DMS53 treated with DMSO at 0.1 percent for 48 hours (cell line): ENCODE measurements at regions not wholly inside any gene's neighbourhood (a gene's known extent, or its start where the extent isn't known, plus 50 kb on each side); places are given as distances from the start of the nearest gene placed in this dataset.
"Not testable (repeated sequence)": the region's sequence is repeated elsewhere in the genome, so short reads cannot be mapped to it uniquely, and the experiment has no call there.

Source experiments
- DNase-seq: peaks from one replicate; lab custom pipeline; 2025; ENCODE audit not compliant: unreplicated experiment; lab: John Stamatoyannopoulos, UW

GRCh38 chr13:80881495-80881894, 540.6 kb upstream of the SPRY2 start:
- DNase-seq: no peak

GRCh38 chr13:80881034-80881433, 540.1 kb upstream of the SPRY2 start:
- no peak for DNase-seq

GRCh38 chr13:80877944-80878241, 537.0 kb upstream of the SPRY2 start:
- DNase-seq: no peak

- DNase-seq: no peak
Measured at GRCh38 chr13:80877209-80877943, 536.5 kb upstream of the SPRY2 start.

GRCh38 chr13:80873589-80873988, 532.7 kb upstream of the SPRY2 start:
- DNase-seq: no peak

GRCh38 chr13:80871971-80872370, 531.0 kb upstream of the SPRY2 start:
- not testable (repeated sequence) for DNase-seq

GRCh38 chr13:80871481-80871880, 530.6 kb upstream of the SPRY2 start:
- DNase-seq: no peak

- no peak for DNase-seq
Measured at GRCh38 chr13:80870186-80870585, 529.3 kb upstream of the SPRY2 start.

- DNase-seq: no peak
Measured at GRCh38 chr13:80866921-80867320, 526.0 kb upstream of the SPRY2 start.

- no peak for DNase-seq
Measured at GRCh38 chr13:80865329-80865728, 524.4 kb upstream of the SPRY2 start.

- no peak for DNase-seq
Measured at GRCh38 chr13:80862456-80862855, 521.5 kb upstream of the SPRY2 start.

- no peak for DNase-seq
Measured at GRCh38 chr13:80860845-80861244, 519.9 kb upstream of the SPRY2 start.

GRCh38 chr13:80858131-80858530, 517.2 kb upstream of the SPRY2 start:
- DNase-seq: no peak

GRCh38 chr13:80857321-80857720, 516.4 kb upstream of the SPRY2 start:
- no peak for DNase-seq

- no peak for DNase-seq
Measured at GRCh38 chr13:80850771-80851170, 509.8 kb upstream of the SPRY2 start.

- DNase-seq: no peak
Measured at GRCh38 chr13:80844164-80844563, 503.2 kb upstream of the SPRY2 start.

- DNase-seq: no peak
Measured at GRCh38 chr13:80841414-80841813, 500.5 kb upstream of the SPRY2 start.

GRCh38 chr13:80840316-80840976, 499.5 kb upstream of the SPRY2 start:
- no peak for DNase-seq

- no peak for DNase-seq
Measured at GRCh38 chr13:80835902-80836301, 495.0 kb upstream of the SPRY2 start.

- no peak for DNase-seq
Measured at GRCh38 chr13:80830431-80830830, 489.5 kb upstream of the SPRY2 start.

GRCh38 chr13:80828759-80829158, 487.8 kb upstream of the SPRY2 start:
- DNase-seq: no peak

GRCh38 chr13:80825276-80825675, 484.4 kb upstream of the SPRY2 start:
- no peak for DNase-seq

- DNase-seq: no peak
Measured at GRCh38 chr13:80824229-80824628, 483.3 kb upstream of the SPRY2 start.
